Fibroblast of lung (primary cell): ENCODE measurements at regions not wholly inside any gene's neighbourhood (a gene's known extent, or its start where the extent isn't known, plus 50 kb on each side); places are given as distances from the start of the nearest gene placed in this dataset.

ENCODE experiments used
- DNase-seq, 2 donors: peaks; one replicate each; pipeline versions ENCODE4 v3.0.0 to v3.0.0-alpha.2; 2010; ENCODE audit warnings: low read depth in 2 of 2
- H2AFZ ChIP-seq: 2 replicates; pipeline ENCODE4 v1.5.1; 2012; ENCODE audit warnings: low read length, control low read depth, inconsistent platforms
- H3K27ac ChIP-seq: 2 replicates; pipeline ENCODE4 v1.5.1; 2011; ENCODE audit warnings: low read length, control low read depth; ENCODE audit not compliant: insufficient read depth
- H3K27me3 ChIP-seq: 2 replicates; pipeline ENCODE4 v1.5.1; 2011; ENCODE audit warnings: mild to moderate bottlenecking, low read length; ENCODE audit not compliant: control insufficient read depth, insufficient read depth
- H3K36me3 ChIP-seq: 2 replicates; pipeline ENCODE4 v1.5.1; 2011; ENCODE audit warnings: low read length; ENCODE audit not compliant: control insufficient read depth, insufficient read depth
- H3K4me1 ChIP-seq: 2 replicates; pipeline ENCODE4 v1.5.1; 2011; ENCODE audit warnings: low read length; ENCODE audit not compliant: control insufficient read depth, insufficient read depth; ENCODE audit errors: extremely low read depth
- H3K4me2 ChIP-seq: 2 replicates; pipeline ENCODE4 v1.5.1; 2011; ENCODE audit warnings: low read length, control low read depth; ENCODE audit not compliant: insufficient read depth; ENCODE audit errors: extremely low read depth
- H3K4me3 ChIP-seq, 4 experiments: fragments of 200-600 bp in 1 of 4; sonication (generic) in 1 of 4; replicated peaks in 1 of 4; 2 replicates each; pipeline ENCODE4 v1.5.1; 2011 to 2016; ENCODE audit warnings: low read length in 4 of 4, low read depth in 3 of 4, mild to moderate bottlenecking in 3 of 4, control low read depth in 2 of 4, inconsistent platforms in 1 of 4, mixed read lengths in 1 of 4; ENCODE audit not compliant: insufficient read depth in 1 of 4; ENCODE audit errors: control extremely low read depth in 1 of 4
- H3K79me2 ChIP-seq: 2 replicates; pipeline ENCODE4 v1.5.1; 2012; ENCODE audit warnings: mild to moderate bottlenecking, low read length, inconsistent platforms; ENCODE audit not compliant: control insufficient read depth, insufficient read depth
- H3K9ac ChIP-seq: 2 replicates; pipeline ENCODE4 v1.5.1; 2011; ENCODE audit warnings: mild to moderate bottlenecking, low read length, control low read depth; ENCODE audit not compliant: insufficient read depth
- H3K9me3 ChIP-seq: 2 replicates; pipeline ENCODE4 v1.5.1; 2012; ENCODE audit warnings: low read depth, low read length; ENCODE audit not compliant: control insufficient read depth, insufficient read depth
- H4K20me1 ChIP-seq: 2 replicates; pipeline ENCODE4 v1.5.1; 2011; ENCODE audit warnings: low read length; ENCODE audit not compliant: control insufficient read depth, insufficient read depth; ENCODE audit errors: extremely low read depth
- CTCF ChIP-seq, 2 donors: IDR thresholded peaks in 1 of 2; conservative IDR thresholded peaks in 1 of 2; 1 replicate in 1 of 2; 2 replicates in 1 of 2; pipeline ENCODE4 v1.5.1; 2011 to 2012; ENCODE audit warnings: low read length in 2 of 2, control low read depth in 1 of 2, inconsistent platforms in 1 of 2, low read depth in 1 of 2, mild to moderate bottlenecking in 1 of 2
- EZH2 ChIP-seq: IDR thresholded peaks from 2 replicates; pipeline ENCODE4 v1.5.1; 2012; ENCODE audit warnings: low read length, control low read depth, mild to moderate bottlenecking; ENCODE audit errors: missing control alignments

GRCh38 chr14:58798173-58798572 lies 160.4 kb downstream of the DACT1 start:
- Histone ChIP-seq H3K4me3 (no peak overlapping the region), H3K27ac (no peak overlapping the region), H4K20me1 (no peaks in the 10 kb centered on the region), H2AFZ (no peak overlapping the region), H3K27me3 (no peaks in the 10 kb centered on the region), H3K9me3 (no peaks in the 10 kb centered on the region), H3K36me3 (no peaks in the 10 kb centered on the region), H3K4me2 (no peak overlapping the region), H3K79me2 (no peaks in the 10 kb centered on the region), H3K9ac (no peak overlapping the region), H3K4me1 (no peaks in the 10 kb centered on the region)
- TF ChIP-seq EZH2, result no peak
- no peak for DNase-seq

GRCh38 chr14:58801086-58801485 lies 163.3 kb downstream of the DACT1 start:
- H4K20me1 ChIP-seq, result no peaks in the 10 kb centered on the region
- no peaks in the 10 kb centered on the region for H3K79me2 ChIP-seq
- no peaks in the 10 kb centered on the region for H3K27me3 ChIP-seq
- H3K9ac ChIP-seq, result no peak overlapping the region
- no peak overlapping the region for H3K4me2 ChIP-seq
- no peak overlapping the region for H2AFZ ChIP-seq
- no peaks in the 10 kb centered on the region for H3K36me3 ChIP-seq
- no peak for DNase-seq
- H3K4me1 ChIP-seq, result no peaks in the 10 kb centered on the region
- no peaks in the 10 kb centered on the region for H3K9me3 ChIP-seq
- TF ChIP-seq CTCF (conservative IDR thresholded peaks at IDR 0.05 in 1 of 2, IDR thresholded peaks at IDR 0.05 in 1 of 2; ENCODE audit: low read depth in 1 of 2, low read length in 2 of 2) (no peak), EZH2 (no peak)
- H3K27ac ChIP-seq, result no peak overlapping the region
- no peak overlapping the region for H3K4me3 ChIP-seq

GRCh38 chr14:58805057-58805456 lies 167.3 kb downstream of the DACT1 start:
- H3K4me2 ChIP-seq, result no peak overlapping the region
- no peaks in the 10 kb centered on the region for H3K36me3 ChIP-seq
- H4K20me1 ChIP-seq, result no peaks in the 10 kb centered on the region
- peak; percentile 82 to 88 for DNase-seq
- H3K4me3 ChIP-seq, result no peak overlapping the region
- H3K9me3 ChIP-seq, result no peaks in the 10 kb centered on the region
- no peak overlapping the region for H2AFZ ChIP-seq
- H3K79me2 ChIP-seq, result no peaks in the 10 kb centered on the region
- H3K27ac ChIP-seq, result no peak overlapping the region
- no peaks in the 10 kb centered on the region for H3K4me1 ChIP-seq
- no peak overlapping the region for H3K9ac ChIP-seq
- no peaks in the 10 kb centered on the region for H3K27me3 ChIP-seq
- TF ChIP-seq CTCF (conservative IDR thresholded peaks at IDR 0.05 in 1 of 2, IDR thresholded peaks at IDR 0.05 in 1 of 2; ENCODE audit: low read depth in 1 of 2, low read length in 2 of 2), result no peak
- no peak for TF ChIP-seq EZH2
